ENCODE measurements at regions not wholly inside any gene's neighbourhood (a gene's known extent, or its start where the extent isn't known, plus 50 kb on each side); places are given as distances from the start of the nearest gene placed in this dataset.

GRCh38 chr4:13024147-13025105 lies 459.7 kb downstream of the RAB28 start:
- H3K4me3 ChIP-seq (ENCODE audit: low read depth in 1 of 2, low read length in 2 of 2), result no peak overlapping the region
- H3K27me3 ChIP-seq (ENCODE audit: low read depth, low read length), result no peaks in the 10 kb centered on the region
- no peaks in the 10 kb centered on the region for H3K9me3 ChIP-seq (ENCODE audit: control insufficient read depth in 1 of 2, low read length in 2 of 2)
- no peaks in the 10 kb centered on the region for H3K36me3 ChIP-seq (ENCODE audit: control insufficient read depth in 1 of 2, insufficient read depth in 2 of 2, low read length in 2 of 2)
- no peak overlapping the region for H3K27ac ChIP-seq (ENCODE audit: low read length)
- H3K4me1 ChIP-seq (ENCODE audit: control insufficient read depth in 1 of 2, insufficient read depth in 2 of 2, low read length in 2 of 2), result no peaks in the 10 kb centered on the region

GRCh38 chr4:13007802-13008470 lies 476.2 kb downstream of the RAB28 start:
- Histone ChIP-seq H3K4me3 (ENCODE audit: low read depth in 1 of 2, low read length in 2 of 2) (no peak overlapping the region), H3K27me3 (ENCODE audit: low read depth, low read length) (no peaks in the 10 kb centered on the region), H3K27ac (ENCODE audit: low read length) (no peak overlapping the region), H3K4me1 (ENCODE audit: control insufficient read depth in 1 of 2, insufficient read depth in 2 of 2, low read length in 2 of 2) (no peaks in the 10 kb centered on the region), H3K9me3 (ENCODE audit: control insufficient read depth in 1 of 2, low read length in 2 of 2) (no peaks in the 10 kb centered on the region), H3K36me3 (ENCODE audit: control insufficient read depth in 1 of 2, insufficient read depth in 2 of 2, low read length in 2 of 2) (no peaks in the 10 kb centered on the region)

- H3K27me3 ChIP-seq (ENCODE audit: low read depth, low read length), result no peaks in the 10 kb centered on the region
- H3K4me1 ChIP-seq (ENCODE audit: control insufficient read depth in 1 of 2, insufficient read depth in 2 of 2, low read length in 2 of 2), result no peaks in the 10 kb centered on the region
- peaks cover 0 to 6% of the 10 kb centered on the region in 2 donors for H3K9me3 ChIP-seq (ENCODE audit: control insufficient read depth in 1 of 2, low read length in 2 of 2)
- no peak overlapping the region for H3K27ac ChIP-seq (ENCODE audit: low read length)
- no peaks in the 10 kb centered on the region for H3K36me3 ChIP-seq (ENCODE audit: control insufficient read depth in 1 of 2, insufficient read depth in 2 of 2, low read length in 2 of 2)
- no peak overlapping the region for H3K4me3 ChIP-seq (ENCODE audit: low read depth in 1 of 2, low read length in 2 of 2)
Measured at GRCh38 chr4:12993923-12994322, 490.2 kb downstream of the RAB28 start.

- no peaks in the 10 kb centered on the region for H3K4me1 ChIP-seq (ENCODE audit: control insufficient read depth in 1 of 2, insufficient read depth in 2 of 2, low read length in 2 of 2)
- no peak overlapping the region for H3K4me3 ChIP-seq (ENCODE audit: low read depth in 1 of 2, low read length in 2 of 2)
- H3K36me3 ChIP-seq (ENCODE audit: control insufficient read depth in 1 of 2, insufficient read depth in 2 of 2, low read length in 2 of 2), result no peaks in the 10 kb centered on the region
Measured at GRCh38 chr4:12987284-12987683, 496.9 kb downstream of the RAB28 start.

GRCh38 chr4:12979797-12980196 lies 504.3 kb downstream of the RAB28 start:
- Histone ChIP-seq H3K27me3 (ENCODE audit: low read depth, low read length) (no peaks in the 10 kb centered on the region), H3K36me3 (ENCODE audit: control insufficient read depth in 1 of 2, insufficient read depth in 2 of 2, low read length in 2 of 2) (no peaks in the 10 kb centered on the region), H3K4me1 (ENCODE audit: control insufficient read depth in 1 of 2, insufficient read depth in 2 of 2, low read length in 2 of 2) (no peaks in the 10 kb centered on the region), H3K9me3 (ENCODE audit: control insufficient read depth in 1 of 2, low read length in 2 of 2) (no peaks in the 10 kb centered on the region), H3K27ac (ENCODE audit: low read length) (no peak overlapping the region), H3K4me3 (ENCODE audit: low read depth in 1 of 2, low read length in 2 of 2) (no peak overlapping the region)

More at GRCh38 chr4:12987284-12987683, 496.9 kb downstream of the RAB28 start:
- no peaks in the 10 kb centered on the region for H3K27me3 ChIP-seq (ENCODE audit: low read depth, low read length)
- no peak overlapping the region for H3K27ac ChIP-seq (ENCODE audit: low read length)
- no peaks in the 10 kb centered on the region for H3K9me3 ChIP-seq (ENCODE audit: control insufficient read depth in 1 of 2, low read length in 2 of 2)

GRCh38 chr4:12978310-12978709 lies 505.8 kb downstream of the RAB28 start:
- H3K4me3 ChIP-seq (ENCODE audit: low read depth in 1 of 2, low read length in 2 of 2), result no peak overlapping the region
- no peaks in the 10 kb centered on the region for H3K4me1 ChIP-seq (ENCODE audit: control insufficient read depth in 1 of 2, insufficient read depth in 2 of 2, low read length in 2 of 2)
- H3K36me3 ChIP-seq (ENCODE audit: control insufficient read depth in 1 of 2, insufficient read depth in 2 of 2, low read length in 2 of 2), result no peaks in the 10 kb centered on the region
- no peak overlapping the region for H3K27ac ChIP-seq (ENCODE audit: low read length)
- no peaks in the 10 kb centered on the region for H3K9me3 ChIP-seq (ENCODE audit: control insufficient read depth in 1 of 2, low read length in 2 of 2)
- no peaks in the 10 kb centered on the region for H3K27me3 ChIP-seq (ENCODE audit: low read depth, low read length)

- no peak overlapping the region for H3K4me3 ChIP-seq (ENCODE audit: low read depth in 1 of 2, low read length in 2 of 2)
- H3K27ac ChIP-seq (ENCODE audit: low read length), result no peak overlapping the region
Measured at GRCh38 chr4:12975511-12975910, 508.6 kb downstream of the RAB28 start.

GRCh38 chr4:12973522-12973921 lies 510.6 kb downstream of the RAB28 start:
- Histone ChIP-seq H3K27me3 (ENCODE audit: low read depth, low read length) (no peaks in the 10 kb centered on the region), H3K36me3 (ENCODE audit: control insufficient read depth in 1 of 2, insufficient read depth in 2 of 2, low read length in 2 of 2) (no peaks in the 10 kb centered on the region), H3K27ac (ENCODE audit: low read length) (no peak overlapping the region), H3K4me3 (ENCODE audit: low read depth in 1 of 2, low read length in 2 of 2) (no peak overlapping the region), H3K9me3 (ENCODE audit: control insufficient read depth in 1 of 2, low read length in 2 of 2) (no peaks in the 10 kb centered on the region), H3K4me1 (ENCODE audit: control insufficient read depth in 1 of 2, insufficient read depth in 2 of 2, low read length in 2 of 2) (no peaks in the 10 kb centered on the region)

More at GRCh38 chr4:12975511-12975910, 508.6 kb downstream of the RAB28 start:
- Histone ChIP-seq H3K4me1 (ENCODE audit: control insufficient read depth in 1 of 2, insufficient read depth in 2 of 2, low read length in 2 of 2) (no peaks in the 10 kb centered on the region), H3K9me3 (ENCODE audit: control insufficient read depth in 1 of 2, low read length in 2 of 2) (no peaks in the 10 kb centered on the region), H3K36me3 (ENCODE audit: control insufficient read depth in 1 of 2, insufficient read depth in 2 of 2, low read length in 2 of 2) (no peaks in the 10 kb centered on the region), H3K27me3 (ENCODE audit: low read depth, low read length) (no peaks in the 10 kb centered on the region)

GRCh38 chr4:12968345-12968744 lies 515.8 kb downstream of the RAB28 start:
- Histone ChIP-seq H3K4me3 (ENCODE audit: low read depth in 1 of 2, low read length in 2 of 2) (no peak overlapping the region), H3K27ac (ENCODE audit: low read length) (no peak overlapping the region), H3K9me3 (ENCODE audit: control insufficient read depth in 1 of 2, low read length in 2 of 2) (no peaks in the 10 kb centered on the region), H3K27me3 (ENCODE audit: low read depth, low read length) (no peaks in the 10 kb centered on the region), H3K36me3 (ENCODE audit: control insufficient read depth in 1 of 2, insufficient read depth in 2 of 2, low read length in 2 of 2) (no peaks in the 10 kb centered on the region), H3K4me1 (ENCODE audit: control insufficient read depth in 1 of 2, insufficient read depth in 2 of 2, low read length in 2 of 2) (no peaks in the 10 kb centered on the region)

- Histone ChIP-seq H3K36me3 (ENCODE audit: control insufficient read depth in 1 of 2, insufficient read depth in 2 of 2, low read length in 2 of 2) (no peaks in the 10 kb centered on the region), H3K4me1 (ENCODE audit: control insufficient read depth in 1 of 2, insufficient read depth in 2 of 2, low read length in 2 of 2) (no peaks in the 10 kb centered on the region), H3K27me3 (ENCODE audit: low read depth, low read length) (no peaks in the 10 kb centered on the region), H3K4me3 (ENCODE audit: low read depth in 1 of 2, low read length in 2 of 2) (no peak overlapping the region), H3K9me3 (ENCODE audit: control insufficient read depth in 1 of 2, low read length in 2 of 2) (no peaks in the 10 kb centered on the region), H3K27ac (ENCODE audit: low read length) (no peak overlapping the region)
Measured at GRCh38 chr4:12966726-12967125, 517.4 kb downstream of the RAB28 start.

- H3K4me3 ChIP-seq (ENCODE audit: low read depth in 1 of 2, low read length in 2 of 2), result no peak overlapping the region
- no peak overlapping the region for H3K27ac ChIP-seq (ENCODE audit: low read length)
- H3K27me3 ChIP-seq (ENCODE audit: low read depth, low read length), result no peaks in the 10 kb centered on the region
- no peaks in the 10 kb centered on the region for H3K9me3 ChIP-seq (ENCODE audit: control insufficient read depth in 1 of 2, low read length in 2 of 2)
- H3K4me1 ChIP-seq (ENCODE audit: control insufficient read depth in 1 of 2, insufficient read depth in 2 of 2, low read length in 2 of 2), result no peaks in the 10 kb centered on the region
- H3K36me3 ChIP-seq (ENCODE audit: control insufficient read depth in 1 of 2, insufficient read depth in 2 of 2, low read length in 2 of 2), result no peaks in the 10 kb centered on the region
Measured at GRCh38 chr4:12965334-12965733, 518.8 kb downstream of the RAB28 start.
